SK-N-SH (cell line): ENCODE measurements at regions not wholly inside any gene's neighbourhood (a gene's known extent, or its start where the extent isn't known, plus 50 kb on each side); places are given as distances from the start of the nearest gene placed in this dataset.

Source experiments
- CTCF ChIA-PET: fragments of 300-600, 350-600 bp; formaldehyde crosslinking; extraction: SDS; loops from one replicate; lab custom pipeline; 2021; lab: Yijun Ruan, JAX
- POLR2A ChIA-PET: fragments of 350-600 bp; sonication (Branson Sonifier 250); formaldehyde crosslinking; extraction: SDS; loops from one replicate; lab custom pipeline; 2020; ENCODE audit warnings: antibody characterized with exemption, inconsistent platforms; lab: Yijun Ruan, JAX
- DNase-seq: peaks from one replicate; pipeline ENCODE4 v3.0.0; 2012
- H2AFZ ChIP-seq: fragments of 200-600 bp; sonication (generic); 2 replicates; pipeline ENCODE4 v1.8.1; 2016; ENCODE audit warnings: antibody characterized with exemption, mild to moderate bottlenecking, low read depth
- H3F3A ChIP-seq: fragments of 200-600 bp; sonication (generic); replicated peaks from 2 replicates; pipeline ENCODE3; 2016; ENCODE audit warnings: antibody characterized with exemption, mild to moderate bottlenecking; ENCODE audit not compliant: insufficient read depth
- H3K27ac ChIP-seq, 2 experiments: fragments of 200-500 bp in 1 of 2; fragments of 200-600 bp in 1 of 2; sonication (Bioruptor generic) in 1 of 2; sonication (generic), shearing (Covaris generic) in 1 of 2; 2 replicates each; pipeline versions ENCODE4 v1.5.1 to v1.6.1; 2014 to 2016; ENCODE audit warnings: low read depth in 2 of 2, inconsistent platforms in 1 of 2, low read length in 1 of 2, mild to moderate bottlenecking in 1 of 2, mixed read lengths in 1 of 2
- H3K27me3 ChIP-seq: fragments of 200-600 bp; sonication (generic), shearing (Covaris generic); 2 replicates; pipeline ENCODE4 v1.6.1; 2016; ENCODE audit warnings: mixed run types; ENCODE audit not compliant: insufficient read depth
- H3K36me3 ChIP-seq, 2 experiments: fragments of 200-500 bp in 1 of 2; fragments of 200-600 bp in 1 of 2; sonication (Bioruptor generic) in 1 of 2; sonication (generic) in 1 of 2; replicated peaks in 1 of 2; 2 replicates each; pipeline versions ENCODE3 to v1.5.1; 2014 to 2016; ENCODE audit warnings: low read length in 1 of 2, mild to moderate bottlenecking in 1 of 2; ENCODE audit not compliant: insufficient read depth in 2 of 2, control insufficient read depth in 1 of 2
- H3K4me1 ChIP-seq, 2 experiments: fragments of 200-500 bp in 1 of 2; fragments of 200-600 bp in 1 of 2; sonication (Bioruptor generic) in 1 of 2; sonication (generic), shearing (Covaris generic) in 1 of 2; 2 replicates each; pipeline versions ENCODE4 v1.5.1 to v1.6.1; 2014 to 2016; ENCODE audit warnings: low read depth in 1 of 2, low read length in 1 of 2, mixed run types in 1 of 2; ENCODE audit not compliant: insufficient read depth in 2 of 2, control insufficient read depth in 1 of 2
- H3K4me2 ChIP-seq: fragments of 200-600 bp; sonication (generic), shearing (Covaris generic); 2 replicates; pipeline ENCODE4 v1.6.1; 2017; ENCODE audit warnings: mixed run types
- H3K4me3 ChIP-seq, 2 experiments: fragments of 200-500 bp in 1 of 2; fragments of 200-600 bp in 1 of 2; sonication (Bioruptor generic) in 1 of 2; sonication (generic), shearing (Covaris generic) in 1 of 2; 2 replicates each; pipeline versions ENCODE4 v1.5.1 to v1.8.1; 2014 to 2016; ENCODE audit warnings: low read depth in 2 of 2, inconsistent platforms in 1 of 2, low read length in 1 of 2, mild to moderate bottlenecking in 1 of 2, mixed read lengths in 1 of 2, moderate library complexity in 1 of 2
- H3K79me2 ChIP-seq: fragments of 200-600 bp; sonication (generic); 2 replicates; pipeline ENCODE4 v1.8.1; 2017; ENCODE audit warnings: mild to moderate bottlenecking; ENCODE audit not compliant: insufficient read depth
- H3K9ac ChIP-seq: fragments of 200-600 bp; sonication (generic); 2 replicates; pipeline ENCODE4 v1.6.1; 2017; ENCODE audit warnings: mixed run types
- H3K9me2 ChIP-seq: fragments of 200-600 bp; sonication (generic); 2 replicates; pipeline ENCODE4 v1.6.1; 2017; ENCODE audit warnings: mixed run types
- H3K9me3 ChIP-seq: fragments of 200-600 bp; sonication (generic); 2 replicates; pipeline ENCODE4 v1.6.1; 2017; ENCODE audit warnings: mixed run types, mild to moderate bottlenecking, moderate library complexity
- H4K20me1 ChIP-seq: fragments of 200-600 bp; sonication (generic); 2 replicates; pipeline ENCODE4 v1.6.1; 2017; ENCODE audit warnings: mild to moderate bottlenecking, mixed run types; ENCODE audit not compliant: insufficient read depth
- ELF1 ChIP-seq: IDR thresholded peaks from 2 replicates; pipeline ENCODE4 v1.4.0; 2012
- EP300 ChIP-seq, 2 experiments: IDR thresholded peaks; 2 replicates each; pipeline versions ENCODE4 v1.4.0 to v1.6.1; 2012; ENCODE audit warnings: borderline replicate concordance in 1 of 2, low read depth in 1 of 2, low read length in 1 of 2
- FOXJ3 ChIP-seq: sonication (generic); formaldehyde crosslinking; IDR thresholded peaks from 2 replicates; pipeline ENCODE4 v1.5.1; 2020; ENCODE audit warnings: mild to moderate bottlenecking, missing genetic modification reagents
- GABPA ChIP-seq: IDR thresholded peaks from 2 replicates; pipeline ENCODE4 v1.4.0; 2012; ENCODE audit warnings: low read depth, mild to moderate bottlenecking
- GATA2 ChIP-seq: sonication (generic); formaldehyde crosslinking; IDR thresholded peaks from 2 replicates; pipeline ENCODE4 v1.5.0; 2020; ENCODE audit warnings: mild to moderate bottlenecking, missing genetic modification reagents
- JUND ChIP-seq: IDR thresholded peaks from 2 replicates; pipeline ENCODE4 v1.4.0; 2012
- MAX ChIP-seq: IDR thresholded peaks from 2 replicates; pipeline ENCODE4 v1.4.0; 2012; ENCODE audit warnings: low read depth
- MEF2A ChIP-seq: IDR thresholded peaks from 2 replicates; pipeline ENCODE4 v1.4.0; 2012; ENCODE audit warnings: low read depth, borderline replicate concordance
- NFIC ChIP-seq: IDR thresholded peaks from 2 replicates; pipeline ENCODE4 v1.4.0; 2012; ENCODE audit warnings: borderline replicate concordance
- NRF1 ChIP-seq: IDR thresholded peaks from 2 replicates; pipeline ENCODE4 v1.6.1; 2012; ENCODE audit warnings: low read depth, mild to moderate bottlenecking, low read length
- POLR2AphosphoS5 ChIP-seq: IDR thresholded peaks from 2 replicates; pipeline ENCODE4 v1.6.1; 2012; ENCODE audit warnings: low read depth, low read length
- RAD21 ChIP-seq: IDR thresholded peaks from 2 replicates; pipeline ENCODE4 v1.6.1; 2012; ENCODE audit warnings: mild to moderate bottlenecking, low read length
- REST ChIP-seq: IDR thresholded peaks from 2 replicates; pipeline ENCODE4 v1.6.1; 2012; ENCODE audit warnings: mild to moderate bottlenecking, low read depth, low read length, moderate library complexity
- RFX5 ChIP-seq: IDR thresholded peaks from 2 replicates; pipeline ENCODE4 v1.6.1; 2012; ENCODE audit warnings: mild to moderate bottlenecking, improper control_type of control experiment, low read length
- RXRA ChIP-seq: IDR thresholded peaks from 2 replicates; pipeline ENCODE4 v1.4.0; 2012; ENCODE audit warnings: low read depth, mild to moderate bottlenecking, borderline replicate concordance
- SIN3A ChIP-seq: IDR thresholded peaks from 2 replicates; pipeline ENCODE4 v1.6.1; 2012; ENCODE audit warnings: low read depth, mild to moderate bottlenecking, low read length, moderate library complexity, borderline replicate concordance
- SMC3 ChIP-seq: IDR thresholded peaks from 2 replicates; pipeline ENCODE4 v1.6.1; 2012; ENCODE audit warnings: low read depth, low read length, improper control_type of control experiment
- TCF12 ChIP-seq: IDR thresholded peaks from 2 replicates; pipeline ENCODE4 v1.4.0; 2012
- USF2 ChIP-seq: fragments of 150-350 bp; IDR thresholded peaks from 2 replicates; pipeline ENCODE4 v1.6.1; 2017; ENCODE audit warnings: antibody characterized with exemption, low read length, low read depth, borderline replicate concordance
- YY1 ChIP-seq: IDR thresholded peaks from 2 replicates; pipeline ENCODE4 v1.4.0; 2012; ENCODE audit warnings: low read depth, mild to moderate bottlenecking
- WGBS: methylation state at CpG from one replicate; pipeline ENCODE4 v1.1.6; 2017; ENCODE audit warnings: low lambda C conversion rate; 5-methylcytosine and 5-hydroxymethylcytosine counted together
- TF ChIP-seq, protein P1 (sequence below): IDR thresholded peaks from 2 replicates; pipeline ENCODE4 v1.4.0; 2012; ENCODE audit warnings: low read depth, borderline replicate concordance
- TF ChIP-seq, protein P2 (sequence below): fragments of 200-600 bp; sonication (generic); IDR thresholded peaks from 2 replicates; pipeline ENCODE4 v1.6.1; 2017; ENCODE audit warnings: antibody characterized with exemption, mild to moderate bottlenecking, moderate library complexity

DNA sequence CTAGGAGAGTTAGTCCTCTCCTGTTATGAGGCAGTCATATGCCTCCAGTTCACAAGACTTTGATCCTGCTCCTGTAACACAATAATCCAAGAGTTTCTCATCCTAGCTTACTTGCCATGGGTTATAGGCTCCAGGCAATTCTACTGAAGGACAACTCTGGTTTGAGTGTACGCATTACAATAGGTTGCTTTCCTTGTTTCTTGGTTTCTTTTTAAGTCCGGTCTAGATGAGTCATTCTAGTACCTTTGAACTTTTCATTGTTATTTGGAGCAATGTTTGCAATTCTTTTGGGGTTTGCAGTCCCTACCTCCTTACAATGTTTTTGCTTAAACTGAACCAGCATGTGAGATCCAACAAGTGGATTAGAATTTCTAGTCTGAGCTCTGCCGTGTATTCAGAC, 109.1 kb downstream of the ANAPC4 start (continued):
- no peak for TF ChIP-seq EP300 (IDR thresholded peaks at IDR 0.05; ENCODE audit: borderline replicate concordance in 1 of 2, low read depth in 1 of 2, low read length in 1 of 2)
- no peak for TF ChIP-seq SMC3
- TF ChIP-seq RAD21: no peak
- TF ChIP-seq MEF2A: no peak
- TF ChIP-seq YY1: no peak
- TF ChIP-seq REST: no peak
- TF ChIP-seq JUND: no peak
- no peak for TF ChIP-seq SIN3A
- TF ChIP-seq POLR2AphosphoS5: no peak

DNA sequence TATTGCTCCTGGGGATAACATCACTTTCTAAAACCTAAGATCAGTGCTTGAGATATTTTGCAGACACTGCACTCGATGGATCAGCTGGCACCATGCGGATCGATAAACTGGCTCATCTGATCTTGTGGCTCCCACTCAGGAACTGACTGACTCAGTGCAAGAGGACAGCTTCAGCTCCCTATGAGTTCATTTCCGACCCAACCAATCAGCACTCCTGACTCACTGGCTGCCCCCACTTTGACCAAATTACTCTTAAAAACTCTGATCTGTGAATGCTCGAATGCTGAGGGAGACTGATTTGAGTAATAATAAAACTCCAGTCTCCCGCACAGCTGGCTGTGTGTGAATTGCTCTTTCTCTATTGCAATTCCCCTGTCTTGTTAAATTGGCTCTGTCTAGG, 110.1 kb downstream of the ANAPC4 start:
- WGBS: 7% methylated on average over 4 of the region's 6 CpGs
- no peaks in the 10 kb centered on the region for H3K9me2 ChIP-seq
- no peaks in the 10 kb centered on the region for H4K20me1 ChIP-seq
- no peaks in the 10 kb centered on the region for H3K79me2 ChIP-seq
- H3K36me3 ChIP-seq: no peaks in the 10 kb centered on the region
- no peak overlapping the region for H2AFZ ChIP-seq
- CTCF ChIA-PET: no interaction called here
- H3K27me3 ChIP-seq: no peaks in the 10 kb centered on the region; the same call in 1 of the 2 replicates
- no peak overlapping the region for H3K27ac ChIP-seq
- H3K9ac ChIP-seq: no peak overlapping the region
- POLR2A ChIA-PET: no interaction called here
- H3K4me1 ChIP-seq: no peaks in the 10 kb centered on the region
- H3K4me2 ChIP-seq: no peak overlapping the region
- no peak for DNase-seq
- H3K4me3 ChIP-seq: no peak overlapping the region
- no peaks in the 10 kb centered on the region for H3F3A ChIP-seq
- H3K9me3 ChIP-seq: no peaks in the 10 kb centered on the region
- TF ChIP-seq ELF1: no peak
- TF ChIP-seq MAX: no peak
- TF ChIP-seq, protein P1, sequence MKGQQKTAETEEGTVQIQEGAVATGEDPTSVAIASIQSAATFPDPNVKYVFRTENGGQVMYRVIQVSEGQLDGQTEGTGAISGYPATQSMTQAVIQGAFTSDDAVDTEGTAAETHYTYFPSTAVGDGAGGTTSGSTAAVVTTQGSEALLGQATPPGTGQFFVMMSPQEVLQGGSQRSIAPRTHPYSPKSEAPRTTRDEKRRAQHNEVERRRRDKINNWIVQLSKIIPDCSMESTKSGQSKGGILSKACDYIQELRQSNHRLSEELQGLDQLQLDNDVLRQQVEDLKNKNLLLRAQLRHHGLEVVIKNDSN: no peak
- TF ChIP-seq NFIC: no peak
- no peak for TF ChIP-seq RXRA
- no peak for TF ChIP-seq GATA2 (CRISPR knock-in tag)
- TF ChIP-seq REST: no peak
- no peak for TF ChIP-seq TCF12
- TF ChIP-seq GABPA: no peak
- TF ChIP-seq, protein P2, sequence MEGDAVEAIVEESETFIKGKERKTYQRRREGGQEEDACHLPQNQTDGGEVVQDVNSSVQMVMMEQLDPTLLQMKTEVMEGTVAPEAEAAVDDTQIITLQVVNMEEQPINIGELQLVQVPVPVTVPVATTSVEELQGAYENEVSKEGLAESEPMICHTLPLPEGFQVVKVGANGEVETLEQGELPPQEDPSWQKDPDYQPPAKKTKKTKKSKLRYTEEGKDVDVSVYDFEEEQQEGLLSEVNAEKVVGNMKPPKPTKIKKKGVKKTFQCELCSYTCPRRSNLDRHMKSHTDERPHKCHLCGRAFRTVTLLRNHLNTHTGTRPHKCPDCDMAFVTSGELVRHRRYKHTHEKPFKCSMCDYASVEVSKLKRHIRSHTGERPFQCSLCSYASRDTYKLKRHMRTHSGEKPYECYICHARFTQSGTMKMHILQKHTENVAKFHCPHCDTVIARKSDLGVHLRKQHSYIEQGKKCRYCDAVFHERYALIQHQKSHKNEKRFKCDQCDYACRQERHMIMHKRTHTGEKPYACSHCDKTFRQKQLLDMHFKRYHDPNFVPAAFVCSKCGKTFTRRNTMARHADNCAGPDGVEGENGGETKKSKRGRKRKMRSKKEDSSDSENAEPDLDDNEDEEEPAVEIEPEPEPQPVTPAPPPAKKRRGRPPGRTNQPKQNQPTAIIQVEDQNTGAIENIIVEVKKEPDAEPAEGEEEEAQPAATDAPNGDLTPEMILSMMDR: no peak
- no peak for TF ChIP-seq POLR2AphosphoS5
- TF ChIP-seq FOXJ3: no peak
- no peak for TF ChIP-seq NRF1
- no peak for TF ChIP-seq USF2
- no peak for TF ChIP-seq YY1
- no peak for TF ChIP-seq RFX5
